ENCODE measurements at regions not wholly inside any gene's neighbourhood (a gene's known extent, or its start where the extent isn't known, plus 50 kb on each side); places are given as distances from the start of the nearest gene placed in this dataset.

GRCh38 chr13:89401264-89401675, 1730.1 kb downstream of the SLITRK5 start:
- TF ChIP-seq GATAD2B (IDR thresholded peaks at IDR 0.05; ENCODE audit: borderline replicate concordance) (no peak), CEBPB (tag; IDR thresholded peaks at IDR 0.05) (0 out of 2 replicates have a peak, but pooled peaks have one; percentile 23), NFE2 (IDR thresholded peaks at IDR 0.05; ENCODE audit: low read depth) (peak; percentile 6; the same call in 1 of the 2 replicates), ELK1 (CRISPR knock-in tag; IDR thresholded peaks at IDR 0.05) (no peak), MAFG (tag; conservative IDR thresholded peaks at IDR 0.05) (0 out of 2 replicates have a peak, but pooled peaks have one; percentile 27), SETDB1 (IDR thresholded peaks at IDR 0.05; ENCODE audit: low read length) (no peak)
- H3K27ac ChIP-seq (ENCODE audit: extremely low read depth, low read depth, low read length), result no peak overlapping the region

GRCh38 chr13:89402211-89402610, 1731.0 kb downstream of the SLITRK5 start:
- Histone ChIP-seq H3K9me3 (replicated peaks; ENCODE audit: control insufficient read depth, insufficient read depth, low read depth, low read length) (no peaks in the 10 kb centered on the region; the same call in 1 of the 2 replicates), H4K20me1 (replicated peaks; ENCODE audit: control insufficient read depth, insufficient read depth, low read length) (no peaks in the 10 kb centered on the region), H3K4me2 (ENCODE audit: insufficient read depth, low read length) (no peak overlapping the region), H3K27me3 (ENCODE audit: control insufficient read depth in 2 of 2, insufficient read depth in 2 of 2, low read length in 2 of 2) (no peaks in the 10 kb centered on the region), H3K79me2 (ENCODE audit: control insufficient read depth, insufficient read depth, low read length) (no peaks in the 10 kb centered on the region), H3K27ac (ENCODE audit: extremely low read depth, low read depth, low read length) (no peak overlapping the region), H3K9ac (ENCODE audit: insufficient read depth in 1 of 2, low read depth in 2 of 2, low read length in 2 of 2) (no peak overlapping the region), H3K36me3 (ENCODE audit: control insufficient read depth, insufficient read depth, low read length) (no peaks in the 10 kb centered on the region), H3K4me3 (no peak overlapping the region), H2AFZ (ENCODE audit: low read depth, low read length) (no peak overlapping the region), H3K4me1 (replicated peaks in 1 of 2; ENCODE audit: control insufficient read depth in 2 of 2, insufficient read depth in 2 of 2, low read length in 2 of 2) (no peaks in the 10 kb centered on the region), H3K9me1 (ENCODE audit: control insufficient read depth, insufficient read depth, low read length) (no peaks in the 10 kb centered on the region)
- in situ Hi-C loops (cut with MboI), result no loop called here
- DNase-seq (ENCODE audit: extremely low read depth in 1 of 4, low spot score in 3 of 4) (no peak), ATAC-seq (no peak), FAIRE-seq (no peak)
- no TSS peak for BruUV-seq (replicated peaks)
- ChIA-PET CTCF (ENCODE audit: low intra/inter-chr PET ratio) (no interaction called here), POLR2A (no interaction called here)
- WGBS (ENCODE audit: insufficient coverage, low coverage, missing lambda C conversion rate), result 0% methylated on average over 1 of the region's 1 CpG
- intact Hi-C loops (cut with micrococcal nuclease), result no loop called here
- no peak for TF ChIP-seq RCOR1 (IDR thresholded peaks at IDR 0.05; ENCODE audit: borderline replicate concordance in 1 of 2, low read depth in 2 of 2, low read length in 2 of 2)
- no peak for TF ChIP-seq CBX1 (IDR thresholded peaks at IDR 0.05; ENCODE audit: low read depth)
- TF ChIP-seq XRCC5 (IDR thresholded peaks at IDR 0.05; ENCODE audit: low read depth, low read length), result no peak
- TF ChIP-seq ZNF699 (CRISPR knock-in tag; IDR thresholded peaks at IDR 0.05; ENCODE audit: insufficient replicate concordance), result no peak
- no peak for TF ChIP-seq THRB (CRISPR knock-in tag; conservative IDR thresholded peaks at IDR 0.05)
- TF ChIP-seq SMC3 (conservative IDR thresholded peaks at IDR 0.05; ENCODE audit: insufficient read depth, low read depth, low read length), result no peak
- TF ChIP-seq JUNB (CRISPR knock-in tag; conservative IDR thresholded peaks at IDR 0.05), result no peak
- TF ChIP-seq SLC30A9 (CRISPR knock-in tag; IDR thresholded peaks at IDR 0.05), result no peak

More at GRCh38 chr13:89401264-89401675, 1730.1 kb downstream of the SLITRK5 start:
- Histone ChIP-seq H3K36me3 (ENCODE audit: control insufficient read depth, insufficient read depth, low read length) (no peaks in the 10 kb centered on the region), H3K27me3 (ENCODE audit: control insufficient read depth in 2 of 2, insufficient read depth in 2 of 2, low read length in 2 of 2) (no peaks in the 10 kb centered on the region), H3K4me2 (ENCODE audit: insufficient read depth, low read length) (no peak overlapping the region), H2AFZ (ENCODE audit: low read depth, low read length) (no peak overlapping the region), H3K9me1 (ENCODE audit: control insufficient read depth, insufficient read depth, low read length) (no peaks in the 10 kb centered on the region), H3K79me2 (ENCODE audit: control insufficient read depth, insufficient read depth, low read length) (no peaks in the 10 kb centered on the region), H3K4me1 (replicated peaks in 1 of 2; ENCODE audit: control insufficient read depth in 2 of 2, insufficient read depth in 2 of 2, low read length in 2 of 2) (no peaks in the 10 kb centered on the region), H4K20me1 (replicated peaks; ENCODE audit: control insufficient read depth, insufficient read depth, low read length) (no peaks in the 10 kb centered on the region), H3K9me3 (replicated peaks; ENCODE audit: control insufficient read depth, insufficient read depth, low read depth, low read length) (no peaks in the 10 kb centered on the region; the same call in 1 of the 2 replicates), H3K4me3 (no peak overlapping the region), H3K9ac (ENCODE audit: insufficient read depth in 1 of 2, low read depth in 2 of 2, low read length in 2 of 2) (no peak overlapping the region)
- in situ Hi-C loops (cut with MboI), result no loop called here
- intact Hi-C loops (cut with micrococcal nuclease), result no loop called here
- no TSS peak for BruUV-seq (replicated peaks)
- no peak for ATAC-seq
- WGBS (ENCODE audit: insufficient coverage, low coverage, missing lambda C conversion rate), result 5% methylated on average over 2 of the region's 2 CpGs
- FAIRE-seq, result no peak
- no peak for DNase-seq (ENCODE audit: extremely low read depth in 1 of 4, low spot score in 3 of 4)
- CTCF ChIA-PET (ENCODE audit: low intra/inter-chr PET ratio), result no interaction called here
- POLR2A ChIA-PET, result no interaction called here

Data from K562 (cell line).